ENCODE measurements at regions not wholly inside any gene's neighbourhood (a gene's known extent, or its start where the extent isn't known, plus 50 kb on each side); places are given as distances from the start of the nearest gene placed in this dataset.

DNA sequence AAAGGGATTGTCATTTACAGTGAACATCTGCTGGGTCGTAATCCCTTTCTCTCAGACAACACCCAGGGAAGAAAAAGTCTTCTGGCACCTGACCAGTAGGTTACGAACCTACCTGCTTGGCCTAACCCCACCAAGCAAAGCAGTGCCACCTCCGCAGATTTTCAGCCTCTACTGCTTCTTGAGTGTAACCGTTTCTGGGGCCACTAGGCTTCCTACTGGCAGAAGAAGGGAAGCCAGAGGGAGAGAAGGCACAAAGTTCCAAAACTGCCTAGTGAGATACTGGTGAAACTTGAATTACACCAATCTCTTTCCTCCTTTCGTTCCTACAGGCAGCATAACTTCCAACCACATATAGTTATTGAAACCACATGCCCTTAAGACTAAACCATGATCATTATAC is 383.6 kb downstream of the BCAT1 start:
- Mint-ChIP-seq H3K4me3 (no peak overlapping the region), H3K4me1 (ENCODE audit: low read depth in 2 of 2) (peaks cover 18 to 26% of the 10 kb centered on the region in 2 donors), H3K36me3 (peaks cover 6% of the 10 kb centered on the region), H3K27ac (no peak overlapping the region), H3K9me3 (no peaks in the 10 kb centered on the region), H3K27me3 (peaks cover 47 to 58% of the 10 kb centered on the region in 2 donors)
- no peak for DNase-seq (ENCODE audit: low spot score)
- no peak for ATAC-seq

DNA sequence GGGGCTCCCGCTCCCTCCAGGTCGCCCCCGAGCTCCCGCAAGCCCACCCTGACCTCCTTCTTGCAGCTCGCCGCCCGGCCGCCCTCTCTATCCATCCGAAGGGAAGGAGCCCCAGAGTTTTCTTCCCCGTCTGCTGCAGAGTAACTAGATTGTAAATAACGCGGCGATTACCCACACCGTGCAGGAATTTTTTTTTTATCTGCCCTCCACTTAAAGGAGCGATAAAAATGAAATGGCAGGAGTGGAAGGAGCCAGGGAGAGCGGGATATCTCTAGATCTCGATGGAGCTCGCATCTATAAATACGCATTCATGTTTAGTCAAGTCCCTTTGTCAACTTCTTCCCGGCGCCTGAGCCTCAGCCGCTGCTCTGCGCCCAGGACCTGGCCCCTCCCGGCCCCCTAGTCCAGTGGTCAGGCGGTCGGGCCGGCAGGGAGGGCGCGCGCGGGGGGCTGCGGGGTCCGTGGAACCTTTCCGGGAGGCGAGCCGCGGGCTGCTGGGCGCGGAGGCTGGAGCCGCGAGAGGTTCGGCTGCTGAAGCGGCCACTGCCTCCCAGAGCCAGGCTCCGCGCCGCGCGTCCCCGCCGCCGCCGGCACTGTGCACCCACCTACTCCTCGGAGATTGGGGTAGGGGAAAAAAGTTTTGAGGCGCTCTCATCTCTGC is 386.0 kb downstream of the BCAT1 start:
- Mint-ChIP-seq H3K9me3 (no peaks in the 10 kb centered on the region), H3K4me3 (peak overlapping the region; percentile 97), H3K36me3 (peaks cover 6% of the 10 kb centered on the region), H3K4me1 (ENCODE audit: low read depth in 2 of 2) (peaks cover 23 to 31% of the 10 kb centered on the region in 2 donors), H3K27ac (peak overlapping the region in 1 of 2 donors; percentile 57), H3K27me3 (peaks cover 50 to 68% of the 10 kb centered on the region in 2 donors)
- ATAC-seq (peak; percentile 53 to 64), DNase-seq (ENCODE audit: low spot score) (no peak)

DNA sequence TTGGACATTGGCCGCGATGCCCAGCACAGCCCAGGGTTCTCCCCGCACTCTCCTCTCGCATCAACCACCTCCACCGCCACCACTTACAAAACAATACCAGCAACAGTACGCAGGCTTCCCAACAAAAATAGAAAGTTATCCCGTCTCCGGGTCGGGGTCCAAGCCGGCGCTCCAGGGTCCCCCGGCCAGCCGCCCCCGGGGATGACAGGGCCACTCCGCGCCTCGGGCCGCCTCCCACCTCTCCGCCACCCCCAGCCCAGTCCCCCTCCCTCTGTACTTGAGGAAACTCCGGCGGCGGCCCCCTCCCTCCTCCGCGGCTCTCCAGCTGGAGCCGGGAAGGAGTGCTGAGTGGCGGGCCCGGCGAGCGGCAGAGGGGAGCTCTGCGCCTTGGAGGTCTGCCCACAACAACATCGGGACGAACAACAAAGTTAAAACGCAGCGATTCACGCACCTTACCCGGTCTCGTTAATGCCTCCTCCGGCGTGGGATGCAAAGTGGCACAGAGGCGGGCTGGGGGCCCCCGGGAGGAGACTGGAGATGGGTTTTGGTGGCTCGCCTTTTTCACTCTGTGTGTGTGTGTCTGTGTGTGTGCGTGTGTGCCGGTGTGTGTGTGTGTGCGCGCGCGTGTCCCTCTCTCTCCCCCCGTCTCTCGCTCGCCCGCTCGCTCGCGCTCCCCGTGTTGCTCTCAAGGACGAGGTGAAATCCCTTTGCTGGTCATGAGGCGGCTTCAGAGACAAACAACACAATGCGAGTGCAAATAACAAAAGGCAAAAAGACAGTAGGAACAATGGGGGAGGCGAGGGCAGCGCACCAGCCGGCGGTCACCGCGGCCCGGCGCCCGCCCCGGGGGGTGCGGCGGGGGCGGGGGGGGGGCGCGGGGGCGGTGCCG is 386.8 kb downstream of the BCAT1 start:
- no peaks in the 10 kb centered on the region for H3K9me3 Mint-ChIP-seq
- DNase-seq (ENCODE audit: low spot score) (no peak), ATAC-seq (peak; percentile 66 to 73)
- H3K4me3 Mint-ChIP-seq, result peak overlapping the region; percentile 97
- H3K27ac Mint-ChIP-seq, result peak overlapping the region in 1 of 2 donors; percentile 57
- H3K4me1 Mint-ChIP-seq (ENCODE audit: low read depth in 2 of 2), result peaks cover 23 to 31% of the 10 kb centered on the region in 2 donors
- H3K36me3 Mint-ChIP-seq, result peaks cover 6% of the 10 kb centered on the region
- H3K27me3 Mint-ChIP-seq, result peaks cover 48 to 64% of the 10 kb centered on the region in 2 donors

DNA sequence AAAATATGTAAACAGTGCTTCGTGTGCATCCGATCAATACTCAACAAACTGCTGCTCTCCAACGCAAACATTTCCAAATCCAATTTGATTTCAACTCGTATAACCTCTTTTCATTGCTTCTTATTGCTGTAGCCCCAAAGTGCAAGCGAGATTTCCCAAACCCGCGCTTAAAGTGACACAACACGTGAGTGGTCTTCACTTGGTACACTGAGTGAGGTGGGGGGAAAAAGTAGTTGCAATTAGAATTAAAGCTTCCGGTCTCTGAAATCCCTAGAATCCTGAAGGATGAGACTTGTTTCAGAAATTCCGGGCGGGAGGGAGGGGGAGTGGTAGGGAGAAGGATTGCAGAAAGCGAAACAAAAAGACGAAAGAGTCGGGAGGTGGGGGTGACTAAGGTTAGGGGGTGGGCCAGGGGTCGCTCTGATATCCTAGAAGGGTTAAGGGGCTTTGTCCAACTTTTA is 387.5 kb downstream of the BCAT1 start:
- DNase-seq (ENCODE audit: low spot score) (no peak), ATAC-seq (no peak)
- H3K9me3 Mint-ChIP-seq, result no peaks in the 10 kb centered on the region
- peak overlapping the region; percentile 4 to 24 for H3K27ac Mint-ChIP-seq
- H3K27me3 Mint-ChIP-seq, result peaks cover 48 to 64% of the 10 kb centered on the region in 2 donors
- H3K4me3 Mint-ChIP-seq, result peak overlapping the region; percentile 97
- peaks cover 23 to 31% of the 10 kb centered on the region in 2 donors for H3K4me1 Mint-ChIP-seq (ENCODE audit: low read depth in 2 of 2)
- H3K36me3 Mint-ChIP-seq, result peaks cover 6% of the 10 kb centered on the region

DNA sequence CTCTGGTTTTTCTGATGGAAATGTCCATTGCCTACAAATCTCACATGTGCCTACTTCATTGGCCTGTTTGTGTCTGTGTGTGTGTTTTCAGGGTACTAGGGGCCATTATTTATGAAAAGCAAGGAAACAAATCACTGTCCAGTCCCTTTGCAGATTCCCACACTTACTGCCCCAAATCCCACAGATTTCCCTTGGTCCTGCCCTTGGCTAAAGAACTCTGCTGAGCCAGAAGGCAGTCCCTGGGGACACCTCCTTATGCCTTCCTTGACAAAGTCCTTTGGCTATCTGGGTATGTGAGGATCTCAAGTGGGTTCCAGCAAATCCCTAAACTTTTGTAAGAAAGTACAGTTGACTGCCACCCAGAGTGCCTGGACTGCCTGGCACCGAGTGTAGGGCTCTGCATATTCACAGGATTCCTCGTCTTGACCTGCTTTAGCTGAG is 388.1 kb downstream of the BCAT1 start:
- ATAC-seq, result no peak
- peaks cover 48 to 64% of the 10 kb centered on the region in 2 donors for H3K27me3 Mint-ChIP-seq
- H3K4me1 Mint-ChIP-seq (ENCODE audit: low read depth in 2 of 2), result peaks cover 23 to 31% of the 10 kb centered on the region in 2 donors
- DNase-seq (ENCODE audit: low spot score), result no peak
- H3K36me3 Mint-ChIP-seq, result peaks cover 6% of the 10 kb centered on the region
- peak overlapping the region in 1 of 2 donors; percentile 4 for H3K27ac Mint-ChIP-seq
- H3K9me3 Mint-ChIP-seq, result no peaks in the 10 kb centered on the region
- peak overlapping the region; percentile 97 for H3K4me3 Mint-ChIP-seq

DNA sequence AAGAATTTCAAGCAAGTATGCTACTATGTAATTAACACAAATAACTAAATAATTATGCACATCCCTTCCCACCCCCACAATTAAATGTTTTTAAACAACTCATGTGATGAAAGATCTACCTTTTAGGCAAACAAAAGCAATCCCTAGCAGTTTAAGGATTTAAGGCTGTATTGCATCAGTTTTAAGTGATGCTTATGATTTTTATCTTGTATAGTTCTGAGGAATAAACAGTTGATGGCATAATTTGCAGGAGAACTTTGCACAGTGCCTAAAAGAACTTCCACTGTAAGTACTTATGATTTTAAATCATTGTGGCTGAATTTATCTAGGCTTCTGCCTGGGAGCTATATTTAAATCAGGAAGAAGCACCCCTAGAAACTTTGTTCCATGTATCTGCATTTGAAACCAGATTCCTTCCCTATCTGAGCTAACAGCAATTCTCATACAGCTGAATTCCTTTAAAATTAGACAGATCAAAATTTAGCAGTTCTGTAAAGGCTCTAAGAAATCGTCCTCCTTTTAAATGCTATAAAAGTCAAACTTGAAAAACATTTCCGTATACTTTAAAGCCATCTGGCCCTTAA is 388.6 kb downstream of the BCAT1 start:
- Mint-ChIP-seq H3K27me3 (peaks cover 44 to 59% of the 10 kb centered on the region in 2 donors), H3K4me3 (peak overlapping the region; percentile 97)

DNA sequence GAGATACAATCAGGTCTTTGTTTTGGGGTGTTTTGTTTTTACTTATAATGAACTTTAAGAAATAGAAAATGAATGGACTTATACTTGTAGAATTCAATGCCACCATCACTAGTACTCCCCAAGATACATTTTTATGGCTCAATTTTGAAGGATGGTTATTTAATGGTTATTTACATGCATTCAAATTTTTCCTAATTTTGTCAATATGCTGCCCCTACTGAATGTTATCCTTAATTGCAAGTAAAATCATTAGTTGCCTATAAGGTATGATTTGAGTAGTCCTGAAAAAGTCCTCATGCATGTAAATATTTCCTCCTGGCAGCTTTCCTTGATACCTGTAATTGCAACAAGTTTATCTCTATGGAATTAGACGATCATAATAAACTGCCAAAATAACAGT is 391.2 kb downstream of the BCAT1 start:
- H3K27ac Mint-ChIP-seq, result no peak overlapping the region
- no peak for DNase-seq (ENCODE audit: low spot score)
- peaks cover 6% of the 10 kb centered on the region for H3K36me3 Mint-ChIP-seq
- H3K4me1 Mint-ChIP-seq (ENCODE audit: low read depth in 2 of 2), result peaks cover 17 to 20% of the 10 kb centered on the region in 2 donors
- H3K27me3 Mint-ChIP-seq, result peaks cover 33 to 53% of the 10 kb centered on the region in 2 donors
- peaks cover 3% of the 10 kb centered on the region for H3K9me3 Mint-ChIP-seq
- no peak for ATAC-seq
- no peak overlapping the region for H3K4me3 Mint-ChIP-seq

More for the DNA sequence above, 388.6 kb downstream of the BCAT1 start:
- no peak for DNase-seq (ENCODE audit: low spot score)
- Mint-ChIP-seq H3K9me3 (no peaks in the 10 kb centered on the region), H3K4me1 (ENCODE audit: low read depth in 2 of 2) (peaks cover 23 to 31% of the 10 kb centered on the region in 2 donors), H3K27ac (peak overlapping the region in 1 of 2 donors; percentile 4), H3K36me3 (peaks cover 6% of the 10 kb centered on the region)
- ATAC-seq, result no peak

- Mint-ChIP-seq H3K36me3 (no peaks in the 10 kb centered on the region), H3K27ac (no peak overlapping the region), H3K27me3 (peaks cover 19 to 43% of the 10 kb centered on the region in 2 donors), H3K9me3 (peaks cover 3% of the 10 kb centered on the region), H3K4me3 (no peak overlapping the region), H3K4me1 (ENCODE audit: low read depth in 2 of 2) (peaks cover 5 to 6% of the 10 kb centered on the region in 2 donors)
- DNase-seq (ENCODE audit: low spot score) (no peak), ATAC-seq (no peak)
Observed at GRCh38 chr12:24555730-24556129, 393.2 kb downstream of the BCAT1 start.

- ATAC-seq, result no peak
- Mint-ChIP-seq H3K9me3 (peaks cover 3% of the 10 kb centered on the region), H3K36me3 (no peaks in the 10 kb centered on the region), H3K27me3 (peaks cover 11 to 34% of the 10 kb centered on the region in 2 donors), H3K4me3 (no peak overlapping the region), H3K27ac (no peak overlapping the region), H3K4me1 (ENCODE audit: low read depth in 2 of 2) (peaks cover 3% of the 10 kb centered on the region in 2 donors)
- DNase-seq (ENCODE audit: low spot score), result no peak
Observed at GRCh38 chr12:24554612-24555295, 394.1 kb downstream of the BCAT1 start.

DNA sequence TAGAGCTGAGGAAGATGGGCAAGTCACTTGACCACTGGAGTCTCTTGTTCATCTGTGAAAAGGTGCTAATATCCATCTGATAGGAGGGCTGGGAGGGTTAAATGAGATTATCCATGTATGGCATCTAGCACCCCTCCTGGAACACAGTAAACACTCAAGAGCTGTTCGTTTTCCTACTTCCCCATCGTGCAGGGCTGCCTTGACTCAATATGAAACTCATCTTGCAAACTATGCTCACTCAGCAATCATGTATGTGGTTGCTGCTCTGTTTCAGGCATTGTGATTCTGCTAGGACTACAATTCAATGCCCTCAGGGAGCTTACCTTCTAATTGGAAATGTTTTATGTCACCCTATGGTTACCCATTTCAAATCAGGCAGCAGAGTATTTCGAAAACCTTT is 395.6 kb downstream of the BCAT1 start:
- DNase-seq (ENCODE audit: low spot score) (no peak), ATAC-seq (no peak)
- Mint-ChIP-seq H3K4me3 (no peak overlapping the region), H3K4me1 (ENCODE audit: low read depth in 2 of 2) (no peaks in the 10 kb centered on the region), H3K27me3 (peaks cover 12 to 31% of the 10 kb centered on the region in 2 donors), H3K36me3 (no peaks in the 10 kb centered on the region), H3K9me3 (peaks cover 10% of the 10 kb centered on the region), H3K27ac (no peak overlapping the region)

DNA sequence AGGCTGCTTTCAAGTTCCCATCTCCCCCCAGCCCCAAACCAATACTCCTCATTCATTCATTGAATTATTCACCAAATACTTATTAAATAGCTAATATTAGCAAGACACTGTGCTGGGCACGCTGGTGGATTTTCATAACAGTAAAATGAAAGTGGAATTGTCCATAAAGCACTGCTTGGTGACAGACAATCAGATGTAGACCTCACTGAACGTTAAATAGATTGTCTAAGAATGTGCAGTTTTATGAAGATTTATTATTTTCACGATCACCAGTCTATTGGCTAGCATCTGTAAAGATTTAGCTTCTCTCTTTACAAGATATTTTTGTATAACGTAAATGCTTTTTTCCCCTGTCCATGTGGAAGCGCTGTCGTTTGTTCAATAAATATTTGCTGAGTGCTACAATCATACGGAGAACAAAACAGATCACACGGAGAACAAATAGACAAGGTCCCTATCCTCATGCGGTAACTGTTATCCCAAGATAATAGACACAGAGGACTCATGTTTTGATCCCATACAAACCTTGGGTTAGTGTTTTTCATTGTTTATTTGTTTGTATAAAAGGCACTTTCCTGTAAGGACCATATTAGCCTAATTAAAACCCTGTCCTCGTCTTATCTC is 397.6 kb downstream of the BCAT1 start:
- no peaks in the 10 kb centered on the region for H3K36me3 Mint-ChIP-seq
- H3K27ac Mint-ChIP-seq, result no peak overlapping the region
- no peak for ATAC-seq
- H3K9me3 Mint-ChIP-seq, result peaks cover 15% of the 10 kb centered on the region
- H3K4me1 Mint-ChIP-seq (ENCODE audit: low read depth in 2 of 2), result no peaks in the 10 kb centered on the region
- H3K4me3 Mint-ChIP-seq, result no peak overlapping the region
- no peak for DNase-seq (ENCODE audit: low spot score)
- H3K27me3 Mint-ChIP-seq, result peaks cover 9 to 29% of the 10 kb centered on the region in 2 donors

DNA sequence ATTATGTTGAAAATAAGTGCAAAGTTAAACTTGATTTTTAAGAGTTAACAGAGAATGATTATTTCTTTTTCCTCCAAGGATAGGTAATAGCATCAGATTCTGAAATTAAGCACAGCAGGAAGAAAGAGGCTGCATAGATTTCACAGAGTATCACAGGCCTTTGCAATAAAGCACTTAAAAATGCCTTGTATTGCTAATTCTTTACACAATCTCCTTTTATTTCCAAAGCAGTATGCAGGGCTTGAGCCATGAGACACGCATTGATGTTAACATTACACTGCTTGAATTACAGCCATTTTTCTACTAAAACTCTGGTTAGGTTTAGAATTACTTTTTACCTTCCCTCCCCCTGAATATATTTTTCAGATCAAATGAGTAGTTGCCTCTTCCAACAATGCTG is 398.3 kb downstream of the BCAT1 start:
- Mint-ChIP-seq H3K27me3 (peaks cover 9 to 29% of the 10 kb centered on the region in 2 donors), H3K36me3 (no peaks in the 10 kb centered on the region), H3K4me3 (no peak overlapping the region), H3K4me1 (ENCODE audit: low read depth in 2 of 2) (no peaks in the 10 kb centered on the region), H3K27ac (no peak overlapping the region), H3K9me3 (peaks cover 15% of the 10 kb centered on the region)
- ATAC-seq (no peak), DNase-seq (ENCODE audit: low spot score) (no peak)

- ATAC-seq (no peak), DNase-seq (ENCODE audit: low spot score) (no peak)
- Mint-ChIP-seq H3K27me3 (peaks cover 5 to 13% of the 10 kb centered on the region in 2 donors), H3K27ac (no peak overlapping the region), H3K9me3 (peaks cover 12% of the 10 kb centered on the region), H3K4me1 (ENCODE audit: low read depth in 2 of 2) (no peaks in the 10 kb centered on the region), H3K4me3 (no peak overlapping the region), H3K36me3 (no peaks in the 10 kb centered on the region)
Observed at GRCh38 chr12:24546661-24547060, 402.2 kb downstream of the BCAT1 start.

Data from natural killer cell treated with Interleukin-12 subunit alpha and Interleukin-12 subunit beta and Interleukin-15 and Interleukin-18, amount 100 ng/mL, for 72 hours (primary cell).